ENCODE measurements at regions not wholly inside any gene's neighbourhood (a gene's known extent, or its start where the extent isn't known, plus 50 kb on each side); places are given as distances from the start of the nearest gene placed in this dataset.

DNA sequence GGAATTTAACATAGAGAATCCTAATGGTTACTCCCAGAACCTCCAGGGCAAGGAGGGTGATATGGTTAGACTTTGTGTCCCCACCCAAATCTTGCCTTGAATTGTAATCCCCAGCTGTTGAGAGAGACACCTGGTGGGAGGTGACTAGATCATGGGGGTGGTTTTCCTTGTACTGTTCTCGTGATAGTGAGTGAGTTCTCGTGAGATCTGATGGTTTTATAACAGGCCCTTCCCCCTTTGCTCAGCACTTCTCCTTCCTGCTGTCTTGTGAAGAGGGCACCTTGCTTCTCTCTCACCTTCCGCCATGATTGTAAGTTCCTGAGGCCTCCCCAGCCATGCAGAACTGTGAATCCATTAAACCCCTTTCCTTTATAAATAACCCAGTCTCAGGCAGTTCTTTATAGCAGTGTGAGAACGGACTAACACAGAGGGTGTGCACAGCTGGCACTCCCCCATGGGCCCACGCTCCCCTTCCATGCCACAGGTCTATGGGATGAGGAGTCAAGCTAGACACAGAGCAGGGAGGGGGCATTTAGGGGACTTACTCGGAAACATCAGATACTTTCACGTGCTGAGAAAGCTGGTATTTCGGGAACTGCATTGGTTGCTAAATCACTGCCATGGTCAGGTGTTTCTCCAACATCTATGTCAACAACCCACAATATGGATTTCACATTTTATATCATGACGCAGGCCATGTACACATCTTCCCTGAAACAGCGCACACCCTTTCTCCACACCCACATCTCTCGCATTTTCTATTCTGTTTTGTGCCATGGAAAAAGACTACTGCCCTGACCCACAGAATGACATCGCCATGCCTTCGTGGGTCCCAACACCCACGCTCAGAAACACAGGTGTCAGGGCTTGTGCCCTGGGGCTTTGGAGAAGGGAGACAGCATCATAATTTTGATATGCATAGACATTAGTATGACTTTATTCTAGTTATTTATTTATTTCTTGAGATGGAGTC lies 199.1 kb upstream of the GSE1 start:
- DNase-seq, result no peak

DNA sequence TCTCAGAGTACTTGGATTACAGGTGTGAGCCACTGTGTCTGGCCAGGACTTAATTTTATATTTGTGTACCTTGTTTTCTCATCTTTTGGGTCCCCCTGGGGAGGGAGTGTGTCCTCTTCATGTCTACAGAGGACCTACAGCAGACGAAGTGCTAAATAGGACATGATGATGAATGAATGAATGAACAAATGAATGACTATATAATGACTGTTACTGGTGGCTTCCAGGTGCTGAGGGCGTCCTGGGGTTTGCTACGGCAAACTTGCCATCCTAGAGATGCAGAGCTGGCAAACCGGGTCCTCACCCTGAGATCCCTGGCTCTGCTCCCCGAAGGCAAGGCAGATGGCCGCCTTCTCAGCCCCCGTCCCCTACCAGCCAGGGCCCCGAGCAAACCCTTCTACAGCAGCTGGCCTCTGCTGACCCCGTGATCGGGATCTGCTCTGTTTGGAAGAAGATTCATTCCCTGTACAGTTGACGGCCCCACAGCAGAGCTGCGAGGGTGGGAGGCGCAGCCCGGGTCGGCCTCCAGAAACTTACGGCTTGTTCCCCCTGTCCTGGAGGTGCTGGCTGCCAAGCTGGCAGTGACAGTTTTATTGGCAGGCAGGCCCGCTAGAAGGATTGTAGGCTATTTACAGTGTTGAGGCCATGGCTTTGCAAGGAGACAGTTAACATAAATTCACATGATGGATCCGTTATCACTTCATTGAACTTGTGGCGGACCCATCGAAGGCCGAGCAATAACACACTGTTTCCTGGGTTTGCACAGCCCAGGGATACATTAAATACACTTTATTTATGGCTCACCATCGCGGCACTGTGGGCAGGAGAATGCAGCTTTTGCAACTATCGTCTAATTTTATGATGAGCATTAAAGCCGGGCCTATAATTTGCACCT lies 197.7 kb upstream of the GSE1 start:
- no peak for DNase-seq

DNA sequence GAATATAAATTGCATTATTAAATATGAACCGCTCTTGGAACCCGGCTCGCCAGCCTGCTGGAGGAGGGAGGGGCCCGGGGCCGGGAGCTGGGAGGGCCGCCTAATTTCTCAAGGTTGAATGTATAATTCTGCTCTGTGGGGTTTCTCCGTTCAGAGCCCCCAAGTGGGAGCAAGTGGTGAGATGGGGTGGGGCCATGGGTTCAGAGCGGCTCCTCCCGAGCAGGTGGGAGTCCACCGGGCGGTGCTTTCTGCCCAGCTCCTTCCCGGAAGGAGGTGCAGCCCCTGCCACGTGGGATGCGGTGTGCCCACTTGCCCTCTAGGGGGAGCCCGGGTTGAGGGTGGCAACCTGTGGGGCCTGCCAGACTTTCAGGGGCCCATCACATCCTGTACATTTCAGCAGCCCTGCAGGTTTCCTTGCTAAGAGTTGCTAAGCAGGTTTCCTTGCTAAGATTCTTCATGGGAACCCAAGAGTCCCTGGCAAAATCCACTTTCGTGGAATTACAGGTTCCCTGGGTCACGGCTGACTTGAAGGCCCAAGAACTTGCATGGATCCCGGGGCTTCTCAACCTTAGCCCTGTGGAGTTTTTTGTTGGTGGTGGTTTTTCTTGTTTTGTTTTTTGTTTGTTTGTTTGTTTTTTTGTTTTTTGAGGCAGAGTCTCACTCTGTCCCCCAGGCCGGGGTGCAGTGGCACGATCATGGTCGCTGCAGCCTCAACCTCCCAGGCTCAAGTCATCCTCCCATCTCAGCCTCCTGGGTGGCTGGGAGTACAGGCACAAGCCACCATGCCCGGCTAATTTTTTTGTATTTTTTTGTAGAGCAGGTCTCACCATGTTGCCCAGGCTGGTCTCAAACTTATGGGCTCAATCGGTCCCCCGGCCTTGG lies 196.7 kb upstream of the GSE1 start:
- no peak for DNase-seq

DNA sequence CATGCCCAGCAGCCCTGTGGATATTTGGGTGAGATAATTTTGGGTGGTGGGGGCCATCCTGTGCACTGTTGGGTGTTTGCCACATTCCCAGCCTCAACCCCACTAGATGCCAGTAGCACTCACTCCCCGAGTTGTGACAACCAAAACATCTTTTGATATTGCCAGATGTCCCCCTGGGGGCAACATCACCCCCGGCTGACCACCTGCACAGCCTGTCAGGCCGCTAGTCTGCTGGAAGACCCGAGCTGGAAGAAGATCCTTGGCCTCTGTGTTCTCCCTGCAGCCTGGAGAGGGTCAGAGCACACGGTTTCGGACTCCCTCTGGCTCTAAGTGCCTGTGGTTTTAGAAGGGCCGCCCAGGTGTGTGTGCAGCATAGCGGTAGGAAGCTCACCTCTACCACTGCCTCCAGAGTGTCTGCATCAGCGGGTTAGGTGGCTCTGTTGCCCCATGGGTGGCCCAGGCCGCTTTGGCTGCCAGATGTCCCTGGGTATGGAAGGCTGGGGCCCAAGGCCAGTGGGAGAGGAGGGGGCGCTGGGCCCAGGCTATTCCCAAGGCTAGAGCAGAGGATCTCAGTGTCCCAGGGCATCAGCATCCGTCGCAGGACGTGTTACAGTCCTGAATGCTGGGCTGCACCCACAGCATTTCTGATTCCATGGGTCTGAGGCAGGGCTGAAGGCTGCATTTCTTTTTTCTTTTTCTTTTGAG lies 195.8 kb upstream of the GSE1 start:
- no peak for DNase-seq

DNA sequence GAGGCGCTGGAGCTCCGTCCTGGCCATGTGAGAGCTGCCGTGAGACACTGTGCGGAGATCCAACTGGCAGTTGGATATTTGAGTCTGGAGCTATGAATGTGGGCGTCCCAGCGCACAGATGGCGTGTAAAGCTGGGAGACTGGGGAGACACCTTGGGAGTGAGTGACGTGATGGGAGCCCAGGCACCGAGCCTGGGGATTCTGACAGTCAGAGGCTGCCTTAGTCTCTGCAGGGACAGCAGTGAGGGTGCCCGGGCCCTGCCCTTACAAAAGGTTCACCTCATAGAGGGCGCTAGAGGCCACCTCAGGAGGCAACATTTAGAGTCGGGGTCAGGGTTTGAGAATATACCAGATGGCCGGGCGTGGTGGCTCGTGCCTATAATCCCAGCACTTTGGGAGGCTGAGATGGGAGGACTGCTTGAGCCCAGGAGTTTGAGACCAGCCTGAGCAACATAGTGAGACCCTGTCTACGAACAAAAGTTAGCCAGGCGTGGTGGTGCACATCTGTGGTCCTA lies 194.1 kb upstream of the GSE1 start:
- DNase-seq, result no peak

DNA sequence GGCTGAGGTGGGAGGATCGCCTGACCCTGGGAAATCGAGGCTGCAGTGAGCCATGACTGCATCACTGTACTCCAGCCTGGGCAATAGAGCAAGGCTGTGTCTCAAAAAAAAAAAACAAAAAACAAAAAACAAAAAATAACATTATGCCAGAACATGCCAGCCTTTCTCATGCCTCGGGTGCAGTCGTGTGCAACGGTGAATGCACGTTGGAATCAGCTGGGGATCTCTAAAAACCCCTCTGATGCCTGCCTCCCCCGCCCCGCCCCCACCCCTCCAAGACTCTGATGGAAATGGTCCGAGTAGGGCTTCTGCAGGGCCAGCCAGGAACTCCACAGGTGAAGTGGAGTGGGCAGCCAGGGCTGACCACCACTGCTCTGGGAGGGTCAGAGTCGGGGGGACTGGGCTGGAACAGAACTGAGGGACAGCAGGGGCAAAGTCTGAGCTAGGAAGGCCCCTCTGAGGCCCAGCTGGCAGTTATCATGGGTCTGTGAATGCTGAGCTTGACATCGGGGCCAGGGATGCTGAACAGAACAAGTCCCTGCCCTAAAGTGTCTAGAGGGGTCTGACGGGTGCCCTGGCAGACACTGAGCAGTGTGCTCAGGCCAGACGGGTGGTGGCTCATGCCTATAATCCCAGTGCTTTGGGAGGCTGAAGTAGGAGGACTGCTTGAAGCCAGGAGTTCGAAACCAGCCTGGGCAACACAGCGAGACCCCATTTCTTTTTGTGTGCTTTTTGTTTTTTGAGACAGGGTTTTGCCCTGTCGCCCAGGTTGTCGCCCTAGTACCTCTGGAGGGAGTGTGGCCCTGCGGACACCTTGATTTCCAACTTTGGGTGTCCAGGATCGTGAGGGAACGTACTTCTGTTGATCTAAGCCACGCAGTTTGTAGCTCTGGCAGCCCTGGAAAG lies 193.4 kb upstream of the GSE1 start:
- DNase-seq, result no peak

DNA sequence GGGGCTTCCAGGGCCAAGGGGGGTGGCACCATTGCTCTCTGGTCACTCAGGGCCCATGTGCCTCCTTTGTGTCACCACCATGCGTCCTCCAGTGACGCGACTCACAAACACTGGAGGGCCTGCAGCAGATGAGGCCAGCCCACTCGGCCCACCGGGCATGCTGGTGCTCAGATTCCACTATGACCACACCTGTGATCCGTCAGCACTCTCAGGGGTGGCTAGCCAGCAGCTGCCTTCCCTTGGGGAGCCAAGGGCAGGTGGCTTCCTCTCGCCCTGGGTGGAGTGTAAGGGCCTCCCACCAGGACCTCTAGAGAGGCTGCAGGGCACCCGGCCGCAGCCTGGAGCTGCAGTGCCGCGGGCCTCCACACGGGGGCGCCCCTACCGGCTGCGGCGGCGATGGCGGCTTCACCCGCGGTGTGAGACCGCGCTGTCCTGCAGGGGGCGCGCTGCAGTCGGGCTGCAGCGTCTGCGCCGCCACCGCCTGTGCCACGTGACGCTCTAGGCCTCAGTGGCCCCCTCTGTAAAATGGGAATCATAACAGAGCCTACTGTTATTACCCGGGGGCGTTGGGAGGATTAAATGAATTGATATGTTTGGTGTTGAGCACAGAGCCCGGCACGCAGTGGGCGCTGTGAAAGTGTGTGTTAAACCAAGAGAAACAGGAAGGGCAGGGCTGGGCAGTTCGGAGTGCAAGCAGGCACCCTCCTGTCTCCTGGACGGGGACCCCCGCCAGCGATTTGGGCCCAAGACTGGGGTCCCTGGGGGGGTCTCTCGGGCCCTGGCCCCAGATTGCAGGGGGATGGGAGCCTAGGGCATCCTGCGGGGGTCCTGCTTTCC lies 192.4 kb upstream of the GSE1 start:
- peak; percentile 30 for DNase-seq

DNA sequence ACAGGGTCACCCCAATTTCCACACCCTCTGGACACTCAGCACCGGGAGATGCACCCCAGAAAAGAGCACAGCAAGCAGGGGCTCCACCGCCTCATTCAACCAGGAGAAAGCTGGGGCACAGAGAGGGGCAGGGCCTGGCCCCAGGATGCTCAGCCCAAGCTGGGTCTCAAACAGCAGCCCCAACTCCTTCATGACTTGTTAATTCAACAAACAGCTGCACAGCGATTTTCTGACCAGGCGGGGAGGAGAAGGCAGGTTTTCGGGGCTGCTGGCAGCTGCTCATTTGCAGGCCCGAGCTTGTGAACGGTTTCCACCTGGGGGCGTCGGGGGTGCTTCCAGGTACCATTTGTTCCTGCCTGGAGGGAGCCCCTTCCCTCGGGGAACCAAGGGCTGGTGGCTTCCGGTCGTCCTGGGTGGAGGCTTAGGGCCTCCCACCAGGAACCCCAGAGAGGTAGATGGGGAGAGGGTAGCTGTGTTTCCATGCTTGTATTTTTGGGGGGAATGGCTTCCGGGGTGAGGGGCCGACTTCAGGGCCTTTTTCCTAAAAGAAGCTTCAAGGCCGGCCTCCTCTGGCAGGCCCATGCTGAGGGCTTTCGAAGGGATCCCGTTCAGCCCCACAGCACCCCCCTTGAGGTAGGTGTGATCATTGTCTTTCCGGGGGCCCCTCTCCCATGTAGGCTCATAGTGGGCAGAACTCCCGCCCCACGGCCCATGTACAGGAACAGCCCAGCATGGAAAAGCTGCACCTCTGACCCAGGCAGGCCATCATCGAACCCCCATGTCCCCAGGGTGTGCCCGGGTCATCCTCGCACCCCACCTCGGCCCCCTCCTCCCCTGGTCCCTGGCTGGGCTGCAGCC lies 191.6 kb upstream of the GSE1 start:
- no peak for DNase-seq

DNA sequence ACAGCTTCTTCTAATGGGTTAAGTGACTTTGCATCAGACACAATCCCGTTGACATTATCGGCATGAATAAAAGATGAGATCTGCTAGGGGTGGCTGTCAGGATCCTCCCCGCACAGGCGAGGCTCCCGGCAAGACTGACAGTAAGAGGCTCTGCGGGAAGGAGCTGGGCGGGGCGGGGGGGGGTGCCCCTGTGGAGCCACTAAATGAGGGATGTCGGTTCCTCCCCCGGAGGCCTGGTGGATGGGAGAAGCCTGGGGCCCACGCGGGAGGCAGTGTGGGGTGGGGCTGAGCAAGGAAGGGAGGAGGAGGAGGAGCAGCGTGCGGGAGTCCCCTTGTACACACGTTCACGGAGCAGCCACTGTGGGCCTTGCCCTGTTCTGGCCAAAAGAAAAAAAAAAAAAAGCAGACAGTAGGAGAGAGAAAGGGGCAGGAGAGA lies 190.9 kb upstream of the GSE1 start:
- no peak for DNase-seq

DNA sequence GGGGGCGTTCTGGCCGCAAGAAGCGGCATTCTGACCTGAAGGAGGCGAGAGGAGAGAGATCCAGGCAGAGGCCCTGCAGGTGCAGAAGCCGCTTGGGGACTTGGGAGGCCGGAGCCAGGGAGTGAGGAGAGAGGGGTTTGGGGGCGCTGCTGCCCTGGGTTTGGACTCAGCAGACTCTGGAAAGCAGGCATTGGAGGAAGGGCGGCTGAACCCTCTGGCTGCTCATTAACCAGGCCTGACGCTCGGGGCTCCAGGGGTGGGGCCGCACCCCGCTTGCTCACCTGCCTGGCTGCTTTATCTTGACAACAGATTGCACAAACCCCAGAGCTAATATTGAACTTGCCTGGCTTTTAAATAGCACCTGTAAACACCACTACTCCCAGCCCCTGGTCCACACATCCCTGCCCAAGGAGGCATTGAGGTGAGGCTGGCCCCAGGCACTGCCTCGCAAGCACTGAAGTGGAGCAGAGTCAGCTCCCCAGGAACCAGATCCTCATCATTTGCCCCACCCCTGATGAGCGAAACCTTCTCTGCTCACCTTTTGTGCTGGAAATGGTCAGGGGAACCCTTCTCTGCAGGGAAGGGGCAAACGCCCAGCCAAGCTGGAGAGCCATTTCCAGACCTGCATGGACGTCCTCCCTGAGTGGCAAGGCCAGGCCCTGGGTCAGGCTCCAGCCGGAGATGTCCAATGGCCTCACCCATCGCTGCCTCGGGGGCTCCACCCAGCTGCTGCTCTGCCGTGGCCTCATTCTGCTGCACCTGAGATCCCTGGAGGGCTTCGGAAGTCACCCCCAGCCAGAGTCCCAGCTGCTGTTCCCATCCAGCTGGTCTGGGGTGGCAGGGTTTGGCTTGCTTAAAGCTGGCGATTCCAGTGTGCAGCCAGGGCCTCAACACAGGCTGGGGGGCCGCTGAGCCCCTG lies 190.2 kb upstream of the GSE1 start:
- no peak for DNase-seq

DNA sequence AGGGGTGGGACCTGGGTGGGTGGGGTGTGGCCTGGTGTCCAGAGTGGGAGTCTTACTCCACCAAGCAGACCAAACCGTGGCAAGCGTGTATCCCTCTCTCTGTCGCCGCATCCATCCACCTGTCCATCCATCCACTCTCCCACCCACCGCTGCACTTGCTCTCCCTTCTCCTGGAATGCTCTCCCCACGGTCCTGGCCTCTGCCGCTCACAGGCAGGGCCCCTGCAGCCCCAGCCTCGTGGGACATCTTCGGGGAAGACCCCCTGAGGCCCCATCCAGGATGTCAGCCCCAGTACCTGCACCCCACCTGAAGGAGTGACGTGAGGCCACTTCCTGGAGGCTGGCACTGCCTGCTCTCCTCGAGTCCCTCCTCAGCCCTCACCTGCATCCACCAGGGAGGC lies 189.5 kb upstream of the GSE1 start:
- DNase-seq, result no peak

DNA sequence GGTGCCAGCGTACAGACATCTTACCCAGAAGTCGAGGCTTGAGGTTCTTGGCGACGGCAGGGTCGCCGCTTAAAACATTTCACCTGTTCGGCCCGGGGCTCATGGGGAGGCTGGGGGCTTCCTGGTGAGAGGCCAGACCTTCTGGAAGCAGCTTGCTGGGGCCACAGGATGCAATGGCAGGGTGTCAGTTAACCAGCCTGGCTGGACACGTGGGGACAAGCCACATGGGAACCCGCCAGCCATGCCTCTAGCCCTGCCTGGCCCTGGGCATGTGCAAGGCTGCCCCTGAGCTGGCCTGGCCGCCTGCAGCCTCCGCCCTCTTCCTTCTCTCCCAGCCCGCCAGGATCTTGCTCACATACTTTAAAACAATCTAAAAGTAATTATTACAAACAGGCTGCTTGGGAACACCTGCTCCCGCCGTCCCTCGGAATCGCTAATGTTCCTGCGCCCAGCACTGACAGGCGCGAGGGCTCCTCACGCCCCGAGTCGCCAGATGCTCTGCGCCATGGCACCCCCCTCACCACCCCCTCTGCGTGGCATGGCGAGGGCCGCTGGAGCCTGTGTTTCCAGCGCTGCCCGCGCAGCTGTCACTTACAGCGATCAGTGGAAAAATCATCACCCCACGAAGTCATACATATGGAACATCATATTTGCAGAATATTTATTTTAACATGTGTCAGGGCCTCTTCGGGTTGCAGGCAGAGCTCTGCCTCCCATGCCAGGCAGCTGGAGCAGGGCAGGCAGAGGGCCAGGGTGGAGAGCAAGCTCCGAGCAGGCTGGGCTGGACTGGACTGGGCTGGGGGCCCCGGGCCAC lies 188.7 kb upstream of the GSE1 start:
- DNase-seq, result no peak

DNA sequence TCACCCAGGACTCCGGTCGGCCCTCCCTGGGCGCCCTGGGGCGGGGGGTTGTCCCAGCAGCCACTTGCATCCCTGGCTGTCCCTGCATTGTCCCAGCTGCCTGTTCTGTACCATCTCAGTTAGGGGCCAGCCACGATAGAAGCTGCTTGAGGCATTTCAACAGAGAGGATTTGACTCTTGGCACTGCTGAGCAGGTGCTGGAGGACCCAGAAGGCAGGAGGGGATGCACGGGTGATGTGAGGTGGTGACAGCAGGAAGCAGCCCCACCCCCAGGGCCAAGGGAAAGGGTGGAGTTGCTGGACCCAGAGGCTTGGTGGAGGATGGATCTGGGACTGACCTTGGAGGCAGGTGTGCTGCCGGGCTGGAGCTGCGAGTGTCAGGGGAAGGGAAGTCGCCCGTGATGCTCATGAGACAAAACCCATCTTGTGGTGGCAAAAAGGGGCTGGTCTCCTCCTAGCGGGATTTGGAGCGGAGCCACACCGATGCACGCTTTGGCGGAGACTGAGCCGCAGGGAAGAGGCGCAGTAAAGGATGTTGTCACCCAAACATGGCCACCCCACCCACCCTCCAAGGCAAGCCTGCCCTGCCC lies 188.0 kb upstream of the GSE1 start:
- no peak for DNase-seq

DNA sequence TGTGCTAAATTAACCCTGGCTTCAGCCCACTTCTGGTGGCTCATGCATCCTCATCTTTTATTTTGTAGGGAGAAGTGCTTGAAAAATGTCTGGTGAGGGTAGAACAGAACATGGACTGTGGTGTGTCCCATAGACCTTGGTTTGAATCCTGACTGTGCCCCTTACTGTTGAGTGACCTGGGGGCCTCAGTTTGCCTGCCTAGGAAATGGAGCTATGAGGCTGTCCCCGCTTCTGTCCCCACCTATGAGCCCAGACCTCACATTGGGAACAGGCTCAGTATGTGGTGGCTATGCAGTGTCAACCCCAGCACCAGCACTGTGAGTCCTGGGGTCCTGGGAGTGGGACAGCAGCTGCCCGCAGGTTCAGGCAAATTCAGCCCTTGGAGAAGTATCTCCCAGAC lies 186.3 kb upstream of the GSE1 start:
- DNase-seq, result no peak

DNA sequence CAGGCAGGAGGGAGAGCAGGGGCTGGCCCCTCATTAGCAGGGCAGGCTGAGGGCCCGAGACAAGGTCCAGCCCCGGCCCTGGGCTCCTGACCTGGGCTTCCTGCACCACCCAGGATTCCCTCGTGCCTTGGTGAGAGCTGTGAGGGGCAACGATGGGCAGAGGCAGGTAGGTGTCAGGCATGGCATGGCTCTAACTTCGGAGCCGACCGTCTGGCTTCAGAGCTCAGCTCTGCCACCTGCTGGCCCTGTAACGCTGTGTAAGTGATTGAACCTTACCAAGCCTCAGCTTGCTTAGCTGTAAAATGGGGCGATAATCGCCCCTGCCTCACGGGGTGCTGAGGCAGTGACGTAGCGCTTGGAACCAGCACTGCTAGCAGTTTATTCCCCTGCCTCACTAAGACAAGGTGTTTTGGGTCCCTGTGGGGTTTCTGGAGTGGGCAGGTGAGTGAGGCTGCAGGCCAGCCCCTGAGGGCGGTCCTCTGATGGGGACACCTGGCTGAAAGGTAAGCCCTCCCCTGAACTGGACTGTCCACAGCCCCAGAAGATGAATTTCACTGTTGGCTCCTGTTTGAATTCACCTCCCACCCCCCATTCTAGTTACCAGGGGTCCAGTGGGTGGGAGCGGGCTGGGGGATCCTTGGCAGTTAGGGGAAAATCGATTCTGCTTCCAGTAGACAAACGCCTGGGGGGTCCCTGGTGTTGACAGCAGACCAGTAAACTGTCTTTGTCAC lies 184.8 kb upstream of the GSE1 start:
- no peak for DNase-seq
